GM18907 (cell line): ENCODE measurements at regions not wholly inside any gene's neighbourhood (a gene's known extent, or its start where the extent isn't known, plus 50 kb on each side); places are given as distances from the start of the nearest gene placed in this dataset.

Experiments used
- ATAC-seq: cut with Tn5 transposase; IDR thresholded peaks from one replicate; pipeline ENCODE4 v1.9.1; 2021; ENCODE audit warnings: mild to moderate bottlenecking, moderate library complexity; ENCODE audit not compliant: unreplicated experiment

GRCh38 chr1:37238364-37239224 is 204.3 kb upstream of the GRIK3 start:
- ATAC-seq = no peak

GRCh38 chr1:37239225-37239740 is 205.0 kb upstream of the GRIK3 start:
- ATAC-seq = no peak

DNA sequence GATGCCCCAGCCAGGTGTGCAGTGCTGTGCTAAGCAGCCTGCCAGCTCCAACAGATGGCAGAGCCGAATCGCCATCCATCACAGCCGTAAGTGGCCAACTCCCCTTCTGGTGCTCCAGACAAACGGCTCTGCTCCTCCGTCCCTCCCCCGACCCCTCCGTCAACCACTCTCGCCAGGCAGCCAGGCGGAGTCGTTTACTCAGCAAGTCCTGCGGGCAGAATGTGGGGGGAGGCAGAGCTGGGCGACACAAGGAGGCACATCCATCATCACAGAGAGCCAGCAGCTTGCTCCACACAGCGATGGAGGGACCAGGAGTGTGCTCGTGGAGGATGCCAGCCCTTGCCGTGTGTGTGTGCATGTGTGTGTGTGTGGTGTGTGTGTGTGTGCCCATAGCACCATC is 206.6 kb upstream of the GRIK3 start:
- no peak for ATAC-seq

- ATAC-seq = no peak
Observed at GRCh38 chr1:37242501-37242900, 208.2 kb upstream of the GRIK3 start.

GRCh38 chr1:37243368-37244082 is 209.2 kb upstream of the GRIK3 start:
- no peak for ATAC-seq

- ATAC-seq = no peak
Observed at GRCh38 chr1:37244083-37244480, 209.8 kb upstream of the GRIK3 start.

- no peak for ATAC-seq
Observed at GRCh38 chr1:37244815-37245214, 210.5 kb upstream of the GRIK3 start.

GRCh38 chr1:37246631-37247030 is 212.3 kb upstream of the GRIK3 start:
- no peak for ATAC-seq

DNA sequence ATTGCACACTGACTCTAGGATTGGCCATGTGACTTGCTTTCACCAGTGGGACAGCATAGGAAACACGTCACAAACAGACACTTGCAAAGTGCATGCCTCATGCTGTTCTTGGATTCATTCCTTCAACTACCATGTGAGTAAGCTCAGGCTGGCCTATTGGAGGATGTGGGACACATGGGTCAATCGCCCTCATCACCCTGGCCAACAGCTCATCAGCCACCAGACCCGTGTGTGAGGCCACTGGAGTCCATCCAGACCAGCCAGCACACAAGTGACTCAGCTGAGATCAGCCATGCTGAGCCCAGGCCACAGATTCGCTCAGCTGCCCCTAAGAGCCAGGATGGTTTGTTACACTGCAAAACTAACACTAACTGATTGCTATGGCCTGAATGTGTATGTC is 216.1 kb upstream of the GRIK3 start:
- ATAC-seq = no peak

DNA sequence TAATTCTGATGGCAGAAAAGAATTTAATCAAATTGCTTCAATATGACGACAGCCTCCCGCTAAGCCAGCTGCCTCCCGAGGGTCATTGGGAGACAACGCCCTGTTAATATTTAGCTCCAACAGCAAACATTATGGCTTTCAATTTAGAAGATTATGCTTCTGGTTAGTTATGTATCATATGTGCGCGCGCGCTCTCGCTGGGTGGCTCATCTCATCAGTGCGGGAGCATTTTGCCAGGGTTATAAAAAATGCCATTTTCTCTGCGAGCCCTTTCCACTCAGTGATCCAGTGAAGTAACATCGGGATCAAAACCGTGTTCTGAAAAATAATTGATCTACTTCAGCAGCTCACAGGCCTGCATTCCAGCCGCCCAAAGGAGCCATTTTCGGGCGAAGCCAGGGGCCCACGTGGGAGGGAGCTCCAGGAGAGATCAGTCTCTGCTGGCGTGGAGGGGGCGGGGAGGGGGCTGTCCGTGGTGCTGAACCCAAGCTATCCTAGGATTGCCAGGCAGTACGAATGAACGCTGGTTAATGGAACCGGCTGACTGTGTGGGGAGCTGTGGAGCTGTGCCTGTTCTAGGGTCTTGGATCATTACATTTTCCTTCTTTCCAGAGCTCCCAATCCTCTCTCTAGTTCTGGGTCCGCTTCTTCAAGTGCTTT is 219.1 kb upstream of the ZC3H12A start:
- ATAC-seq = no peak

DNA sequence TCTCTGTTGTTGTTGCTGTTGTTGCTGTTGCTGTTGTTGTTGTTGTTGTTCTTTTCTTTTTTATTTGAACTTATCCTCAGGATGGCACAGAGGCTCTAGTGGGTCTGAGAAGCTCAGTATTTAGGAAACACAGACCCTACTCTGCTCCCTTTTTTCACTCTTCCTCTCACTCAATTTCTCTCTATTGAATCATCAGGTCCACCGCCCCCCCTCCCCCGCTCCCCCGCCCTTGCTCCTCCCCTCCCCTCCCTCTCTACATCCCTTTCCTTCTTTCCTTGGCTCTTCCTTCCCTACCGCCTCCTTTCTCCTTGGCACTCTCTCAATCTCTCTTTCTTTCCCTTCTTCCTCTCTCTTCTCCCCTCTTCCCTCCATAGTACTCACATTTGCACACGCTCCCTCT is 218.5 kb upstream of the ZC3H12A start:
- ATAC-seq = no peak

- no peak for ATAC-seq
Observed at GRCh38 chr1:37257646-37258045, 216.7 kb upstream of the ZC3H12A start.

- no peak for ATAC-seq
Observed at GRCh38 chr1:37258068-37258467, 216.3 kb upstream of the ZC3H12A start.

GRCh38 chr1:37259019-37259418 is 215.4 kb upstream of the ZC3H12A start:
- ATAC-seq = no peak

- ATAC-seq = no peak
Observed at GRCh38 chr1:37261129-37261528, 213.3 kb upstream of the ZC3H12A start.

DNA sequence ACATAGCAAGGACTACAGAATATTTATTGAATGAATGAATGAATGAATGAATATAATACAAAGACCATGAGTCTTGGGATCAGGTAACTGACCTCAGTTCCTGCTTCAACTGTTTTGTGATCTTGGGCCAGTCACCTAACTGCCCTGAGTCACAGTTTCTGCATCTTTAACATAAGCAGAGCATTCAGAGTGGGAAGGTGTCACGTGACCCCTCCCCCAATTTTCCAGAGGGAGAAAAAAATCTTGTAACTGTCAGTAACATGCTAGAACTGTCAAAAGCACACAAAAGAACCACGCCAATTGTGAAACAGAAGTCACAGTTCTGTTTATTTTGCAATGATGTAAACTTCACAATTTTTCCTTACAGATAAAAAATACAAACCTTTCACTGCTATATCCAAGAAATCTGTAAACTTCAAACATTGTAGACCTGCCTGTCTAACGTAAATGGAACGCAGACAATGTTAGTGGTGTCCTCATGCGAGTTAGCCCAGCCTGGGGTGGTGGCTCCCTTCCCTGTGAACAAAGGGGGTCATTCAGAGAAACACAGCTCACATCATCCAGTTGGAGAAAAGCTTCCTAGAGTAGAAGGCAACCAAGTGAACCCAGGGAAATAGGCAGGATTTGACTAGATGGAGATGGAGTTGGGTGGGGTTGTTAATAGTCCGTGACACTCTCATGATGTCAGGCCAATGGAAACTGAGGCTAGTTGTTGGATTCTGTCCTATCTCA is 211.8 kb upstream of the ZC3H12A start:
- ATAC-seq = no peak

- ATAC-seq = no peak
Observed at GRCh38 chr1:37265156-37265555, 209.2 kb upstream of the ZC3H12A start.

DNA sequence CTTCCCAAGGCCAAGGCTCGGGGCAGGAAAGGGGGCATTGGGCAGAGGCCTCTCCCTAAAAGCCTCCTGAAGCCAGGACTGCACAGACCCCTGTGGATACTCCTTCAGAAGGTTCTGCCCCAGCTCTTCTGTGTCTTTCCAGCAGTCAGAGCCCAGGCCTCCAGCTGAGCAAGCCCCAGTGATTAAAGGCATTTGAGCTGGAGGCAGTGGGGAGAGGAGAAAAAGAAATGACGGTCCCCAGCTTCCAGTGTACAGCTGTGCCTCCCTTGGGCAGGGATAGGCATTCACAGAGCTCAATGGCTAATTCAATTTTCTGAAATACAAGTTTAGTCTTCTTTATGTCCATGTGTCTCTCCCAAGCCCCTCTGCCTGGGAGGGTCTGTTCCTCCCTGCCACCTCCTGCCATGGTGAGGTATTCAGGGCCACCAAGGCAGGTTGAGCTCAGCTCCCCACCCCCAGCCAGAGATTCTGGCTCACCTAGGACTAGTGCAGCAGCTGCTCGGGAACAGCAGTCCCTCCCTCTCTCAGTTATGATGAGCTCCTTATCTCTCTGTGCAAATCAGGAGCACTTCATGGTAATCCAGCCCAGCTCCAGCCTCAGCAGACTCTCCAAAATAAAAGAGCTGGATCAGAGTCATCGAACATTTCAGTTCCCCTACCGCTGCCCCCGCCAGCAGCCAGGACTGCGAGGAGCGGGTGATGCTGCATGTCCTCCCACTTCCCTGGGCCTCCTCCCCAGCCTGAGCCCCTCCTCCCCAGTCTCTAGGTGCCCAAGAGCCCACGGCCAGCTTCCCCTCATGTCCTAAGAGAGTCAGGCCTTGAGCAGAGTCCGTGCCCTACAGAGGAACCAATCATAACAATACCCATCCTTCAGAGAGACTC is 208.4 kb upstream of the ZC3H12A start:
- ATAC-seq = no peak

- ATAC-seq = no peak
Observed at GRCh38 chr1:37267111-37267835, 207.1 kb upstream of the ZC3H12A start.
